DMS 273 (cell line): ENCODE measurements at regions not wholly inside any gene's neighbourhood (a gene's known extent, or its start where the extent isn't known, plus 50 kb on each side); places are given as distances from the start of the nearest gene placed in this dataset.

ENCODE experiments used
- DNase-seq: peaks from one replicate; lab custom pipeline; 2025; ENCODE audit not compliant: unreplicated experiment; lab: John Stamatoyannopoulos, UW

GRCh38 chr3:116920826-116921610 is 211.4 kb downstream of the TUSC7 start:
- DNase-seq = peak; percentile 26

GRCh38 chr3:116927918-116928317 is 218.3 kb downstream of the TUSC7 start:
- DNase-seq = no peak

- DNase-seq = no peak
Observed at GRCh38 chr3:116929505-116930222, 220.1 kb downstream of the TUSC7 start.

- no peak for DNase-seq
Observed at GRCh38 chr3:116930786-116931185, 221.2 kb downstream of the TUSC7 start.

GRCh38 chr3:116939091-116939490 is 229.5 kb downstream of the TUSC7 start:
- no peak for DNase-seq

- DNase-seq = no peak
Observed at GRCh38 chr3:116939550-116939949, 230.0 kb downstream of the TUSC7 start.

- DNase-seq = no peak
Observed at GRCh38 chr3:116940719-116941118, 231.1 kb downstream of the TUSC7 start.

- DNase-seq = no peak
Observed at GRCh38 chr3:116946376-116946775, 236.8 kb downstream of the TUSC7 start.

- DNase-seq = no peak
Observed at GRCh38 chr3:116947148-116947547, 237.6 kb downstream of the TUSC7 start.

- peak; percentile 57 for DNase-seq
Observed at GRCh38 chr3:116947809-116948208, 238.2 kb downstream of the TUSC7 start.

- no peak for DNase-seq
Observed at GRCh38 chr3:116950301-116951055, 240.9 kb downstream of the TUSC7 start.

GRCh38 chr3:116951610-116952009 is 242.0 kb downstream of the TUSC7 start:
- no peak for DNase-seq

GRCh38 chr3:116958291-116958690 is 248.7 kb downstream of the TUSC7 start:
- DNase-seq = no peak

GRCh38 chr3:116961106-116961505 is 251.5 kb downstream of the TUSC7 start:
- no peak for DNase-seq

GRCh38 chr3:116963802-116964201 is 254.2 kb downstream of the TUSC7 start:
- no peak for DNase-seq

- no peak for DNase-seq
Observed at GRCh38 chr3:116966649-116967048, 257.1 kb downstream of the TUSC7 start.

- no peak for DNase-seq
Observed at GRCh38 chr3:116969135-116969534, 259.6 kb downstream of the TUSC7 start.

GRCh38 chr3:116969646-116970045 is 260.1 kb downstream of the TUSC7 start:
- DNase-seq = no peak

GRCh38 chr3:116971531-116971930 is 262.0 kb downstream of the TUSC7 start:
- peak; percentile 40 for DNase-seq

- no peak for DNase-seq
Observed at GRCh38 chr3:116974702-116975101, 265.1 kb downstream of the TUSC7 start.

- DNase-seq = no peak
Observed at GRCh38 chr3:116977441-116977840, 267.9 kb downstream of the TUSC7 start.

GRCh38 chr3:116980099-116980498 is 270.5 kb downstream of the TUSC7 start:
- DNase-seq = no peak
